Kidney glomerular epithelial cell (primary cell): ENCODE measurements at regions not wholly inside any gene's neighbourhood (a gene's known extent, or its start where the extent isn't known, plus 50 kb on each side); places are given as distances from the start of the nearest gene placed in this dataset.
A peak's percentile ranks its signal among the peaks of the same experiment; 100 is the strongest.
"Not testable (repeated sequence)": the region's sequence is repeated elsewhere in the genome, so short reads cannot be mapped to it uniquely, and the experiment has no call there.

ENCODE experiments used
- DNase-seq: peaks from one replicate; lab custom pipeline; 2025; lab: John Stamatoyannopoulos, UW

- DNase-seq, result no peak
These were observed 174.8 kb downstream of the POLR2M start for GRCh38 chr15:57881361-57881760.

- DNase-seq, result no peak
These were observed 175.5 kb downstream of the POLR2M start for GRCh38 chr15:57881972-57882371.

- DNase-seq, result no peak
These were observed 177.2 kb downstream of the POLR2M start for GRCh38 chr15:57883701-57884100.

- no peak for DNase-seq
These were observed 178.4 kb downstream of the POLR2M start for GRCh38 chr15:57884936-57885335.

GRCh38 chr15:57885435-57885834 lies 178.9 kb downstream of the POLR2M start:
- no peak for DNase-seq

GRCh38 chr15:57887825-57888224 lies 177.7 kb downstream of the ALDH1A2 start:
- DNase-seq, result no peak

- DNase-seq, result peak; percentile 43
These were observed 175.2 kb downstream of the ALDH1A2 start for GRCh38 chr15:57890351-57890750.

GRCh38 chr15:57890878-57891277 lies 174.6 kb downstream of the ALDH1A2 start:
- DNase-seq, result no peak

- DNase-seq, result no peak
These were observed 173.3 kb downstream of the ALDH1A2 start for GRCh38 chr15:57892181-57892580.

GRCh38 chr15:57893040-57893439 lies 172.5 kb downstream of the ALDH1A2 start:
- no peak for DNase-seq

GRCh38 chr15:57895291-57895690 lies 170.2 kb downstream of the ALDH1A2 start:
- no peak for DNase-seq

- no peak for DNase-seq
These were observed 169.4 kb downstream of the ALDH1A2 start for GRCh38 chr15:57896114-57896513.

GRCh38 chr15:57896899-57897298 lies 168.6 kb downstream of the ALDH1A2 start:
- not testable (repeated sequence) for DNase-seq

GRCh38 chr15:57897870-57898269 lies 167.6 kb downstream of the ALDH1A2 start:
- no peak for DNase-seq

GRCh38 chr15:57902155-57902554 lies 163.4 kb downstream of the ALDH1A2 start:
- DNase-seq, result no peak
